Gastrocnemius medialis (tissue), 4 donors: ENCODE measurements at regions not wholly inside any gene's neighbourhood (a gene's known extent, or its start where the extent isn't known, plus 50 kb on each side); places are given as distances from the start of the nearest gene placed in this dataset.

ENCODE experiments used
- ATAC-seq, 2 donors: fragments of 150-250 bp; one replicate each; pipeline ENCODE4 v1.9.1; 2016
- DNase-seq, 2 donors: peaks; one replicate each; pipeline ENCODE4 v3.0.0-alpha.2; 2019
- H3K27ac ChIP-seq, 4 donors: fragments of 200-600 bp; sonication (generic); 1 replicate in 1 of 4; 2 replicates in 3 of 4; pipeline ENCODE4 v1.5.1; 2016 to 2018; ENCODE audit warnings: mild to moderate bottlenecking in 2 of 4, moderate library complexity in 1 of 4
- H3K27me3 ChIP-seq, 3 donors: fragments of 200-600 bp; sonication (generic) in 2 of 3; 1 replicate in 1 of 3; 2 replicates in 2 of 3; pipeline versions ENCODE4 v1.5.1 to v1.6.0; 2016 to 2019; ENCODE audit warnings: mild to moderate bottlenecking in 1 of 3, moderate library complexity in 1 of 3
- H3K36me3 ChIP-seq, 2 donors: fragments of 200-600 bp; sonication (generic) in 1 of 2; one replicate each; pipeline ENCODE4 v1.5.1; 2017 to 2018
- H3K4me1 ChIP-seq, 2 donors: fragments of 200-600 bp; sonication (generic) in 1 of 2; one replicate each; pipeline ENCODE4 v1.5.1; 2016 to 2017; ENCODE audit warnings: mild to moderate bottlenecking in 2 of 2
- H3K4me3 ChIP-seq, 4 donors: fragments of 200-600 bp; sonication (generic) in 3 of 4; 1 replicate in 1 of 4; 2 replicates in 3 of 4; pipeline ENCODE4 v1.5.1; 2016 to 2019; ENCODE audit warnings: mild to moderate bottlenecking in 2 of 4
- H3K9me3 ChIP-seq, 3 donors: fragments of 200-600 bp; sonication (generic) in 2 of 3; 1 replicate in 1 of 3; 2 replicates in 2 of 3; pipeline ENCODE4 v1.5.1; 2016 to 2019
- POLR2A ChIP-seq, 2 donors: fragments of 450-650 bp; IDR thresholded peaks; one replicate each; pipeline ENCODE4 v1.6.1; 2017; ENCODE audit warnings: antibody characterized with exemption in 2 of 2, mild to moderate bottlenecking in 2 of 2, moderate library complexity in 2 of 2
- in situ Hi-C, 4 donors: fragments of 200-750 bp; cut with MboI; loops; one replicate each; pipeline versions ENCODE4 v1.15.0 to v1.8.0; 2017; ENCODE audit warnings: low sequenced_read_pairs in 4 of 4
- intact Hi-C: fragments of 100-400 bp; cut with DNase I; formaldehyde crosslinking; loops from one replicate; pipeline ENCODE4 v1.15.1; 2023; ENCODE audit warnings: low total_unique reads
- TF ChIP-seq, protein P1 (sequence below), 5 experiments: fragments of 450-650 bp in 3 of 5; fragments of 200-600 bp in 2 of 5; sonication (generic) in 2 of 5; IDR thresholded peaks in 4 of 5; conservative IDR thresholded peaks in 1 of 5; 1 replicate in 4 of 5; 2 replicates in 1 of 5; pipeline ENCODE4 v1.5.1; 2016 to 2019; ENCODE audit warnings: antibody characterized with exemption in 5 of 5, mild to moderate bottlenecking in 3 of 5, moderate library complexity in 3 of 5

DNA sequence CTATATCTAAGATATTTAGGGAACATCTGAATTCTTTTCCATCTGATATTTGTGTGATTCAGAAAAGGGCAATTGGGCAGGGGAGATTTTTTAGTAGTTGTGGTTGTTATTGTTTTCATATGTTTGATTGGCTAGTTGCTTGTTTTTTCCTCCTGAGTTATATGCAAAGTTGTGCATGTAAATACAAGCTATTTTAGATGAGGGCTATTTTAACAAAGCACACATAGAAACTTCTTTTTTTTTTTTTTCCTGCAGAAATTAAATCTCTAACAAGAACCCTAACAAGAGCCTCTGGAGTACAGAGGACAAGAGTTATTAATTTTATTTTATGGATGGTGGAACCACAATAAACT lies 559.1 kb downstream of the CETN3 start:
- DNase-seq, result no peak
- no peak overlapping the region for H3K27ac ChIP-seq

DNA sequence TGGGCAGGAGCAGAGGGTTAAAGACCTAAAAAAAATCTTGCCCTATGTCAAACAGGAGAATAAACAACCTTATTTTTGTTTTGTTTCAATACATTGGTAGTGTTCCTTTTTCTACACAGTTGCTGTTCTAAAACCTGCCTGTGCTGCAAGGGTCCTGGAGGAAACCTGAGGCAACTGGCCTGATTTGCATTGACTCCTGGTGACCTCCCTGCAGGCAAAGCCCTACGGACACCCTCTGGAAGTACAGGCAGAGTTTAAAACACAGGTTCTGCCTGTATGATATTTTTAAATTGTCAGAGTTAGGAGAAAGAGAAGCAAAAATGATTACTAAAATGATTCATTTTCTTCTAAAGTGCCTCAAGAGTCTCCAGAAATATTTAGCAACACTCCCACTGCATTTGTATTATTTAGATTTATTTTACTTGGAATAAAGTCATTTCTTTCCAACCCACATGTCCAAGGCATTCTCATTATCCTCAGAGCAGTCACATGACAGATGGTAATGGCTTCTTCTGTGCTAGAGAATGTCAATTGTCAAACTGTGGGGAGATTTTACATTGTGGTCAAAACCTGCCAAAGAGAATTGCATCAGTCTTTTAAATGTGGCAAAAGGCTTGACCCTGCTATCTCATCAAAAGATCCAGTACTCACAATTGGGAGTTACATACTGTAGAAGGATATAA lies 559.6 kb downstream of the CETN3 start:
- H3K36me3 ChIP-seq, result no peaks in the 10 kb centered on the region
- peaks cover 9 to 12% of the 10 kb centered on the region in 2 donors for H3K4me1 ChIP-seq
- in situ Hi-C loops (no loop called here), intact Hi-C loops (no loop called here)
- TF ChIP-seq, protein P1, sequence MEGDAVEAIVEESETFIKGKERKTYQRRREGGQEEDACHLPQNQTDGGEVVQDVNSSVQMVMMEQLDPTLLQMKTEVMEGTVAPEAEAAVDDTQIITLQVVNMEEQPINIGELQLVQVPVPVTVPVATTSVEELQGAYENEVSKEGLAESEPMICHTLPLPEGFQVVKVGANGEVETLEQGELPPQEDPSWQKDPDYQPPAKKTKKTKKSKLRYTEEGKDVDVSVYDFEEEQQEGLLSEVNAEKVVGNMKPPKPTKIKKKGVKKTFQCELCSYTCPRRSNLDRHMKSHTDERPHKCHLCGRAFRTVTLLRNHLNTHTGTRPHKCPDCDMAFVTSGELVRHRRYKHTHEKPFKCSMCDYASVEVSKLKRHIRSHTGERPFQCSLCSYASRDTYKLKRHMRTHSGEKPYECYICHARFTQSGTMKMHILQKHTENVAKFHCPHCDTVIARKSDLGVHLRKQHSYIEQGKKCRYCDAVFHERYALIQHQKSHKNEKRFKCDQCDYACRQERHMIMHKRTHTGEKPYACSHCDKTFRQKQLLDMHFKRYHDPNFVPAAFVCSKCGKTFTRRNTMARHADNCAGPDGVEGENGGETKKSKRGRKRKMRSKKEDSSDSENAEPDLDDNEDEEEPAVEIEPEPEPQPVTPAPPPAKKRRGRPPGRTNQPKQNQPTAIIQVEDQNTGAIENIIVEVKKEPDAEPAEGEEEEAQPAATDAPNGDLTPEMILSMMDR (IDR thresholded peaks at IDR 0.05 in 4 of 5, conservative IDR thresholded peaks at IDR 0.05 in 1 of 5), result no peak
- TF ChIP-seq POLR2A (IDR thresholded peaks at IDR 0.05), result no peak
- H3K4me3 ChIP-seq, result no peak overlapping the region
- DNase-seq, result no peak
- no peaks in the 10 kb centered on the region for H3K9me3 ChIP-seq
- no peak overlapping the region for H3K27ac ChIP-seq
- no peak for ATAC-seq
- H3K27me3 ChIP-seq, result no peaks in the 10 kb centered on the region

More for the DNA sequence above, 559.1 kb downstream of the CETN3 start:
- no peak overlapping the region for H3K4me3 ChIP-seq
- H3K4me1 ChIP-seq, result peaks cover 9 to 12% of the 10 kb centered on the region in 2 donors
- H3K9me3 ChIP-seq, result no peaks in the 10 kb centered on the region
- H3K36me3 ChIP-seq, result no peaks in the 10 kb centered on the region
- intact Hi-C loops, result no loop called here
- no peak for ATAC-seq
- no peak for TF ChIP-seq POLR2A (IDR thresholded peaks at IDR 0.05)
- TF ChIP-seq, protein P1 (IDR thresholded peaks at IDR 0.05 in 4 of 5, conservative IDR thresholded peaks at IDR 0.05 in 1 of 5), result no peak
- in situ Hi-C loops, result no loop called here
- no peaks in the 10 kb centered on the region for H3K27me3 ChIP-seq

DNA sequence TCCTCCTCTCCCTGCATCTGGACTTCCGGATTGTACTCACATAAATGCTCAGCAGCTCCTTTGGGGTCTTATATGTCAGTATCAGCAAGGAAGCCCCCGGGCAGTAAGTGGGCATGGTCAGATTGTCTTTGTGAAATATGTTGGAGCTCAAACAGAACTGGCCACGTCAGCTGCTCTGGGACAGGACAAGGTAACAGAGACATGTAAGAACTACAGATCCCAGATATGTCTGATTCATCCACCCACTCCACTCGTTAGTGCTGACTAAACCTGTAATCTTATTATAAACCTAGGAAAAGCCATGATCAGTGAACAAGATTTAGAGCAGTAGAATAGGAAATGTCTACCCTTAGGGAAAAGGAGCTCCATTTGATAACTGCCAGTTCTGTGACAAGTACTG lies 561.8 kb downstream of the CETN3 start:
- H3K27me3 ChIP-seq, result no peaks in the 10 kb centered on the region
- no peak for DNase-seq
- in situ Hi-C loops (no loop called here), intact Hi-C loops (no loop called here)
- H3K9me3 ChIP-seq, result no peaks in the 10 kb centered on the region
- no peak for ATAC-seq
- TF ChIP-seq POLR2A (IDR thresholded peaks at IDR 0.05), result no peak
- TF ChIP-seq, protein P1 (IDR thresholded peaks at IDR 0.05 in 4 of 5, conservative IDR thresholded peaks at IDR 0.05 in 1 of 5), result no peak
- peaks cover 9 to 18% of the 10 kb centered on the region in 2 donors for H3K4me1 ChIP-seq
- H3K4me3 ChIP-seq, result no peak overlapping the region
- H3K36me3 ChIP-seq, result no peaks in the 10 kb centered on the region
- H3K27ac ChIP-seq, result no peak overlapping the region

DNA sequence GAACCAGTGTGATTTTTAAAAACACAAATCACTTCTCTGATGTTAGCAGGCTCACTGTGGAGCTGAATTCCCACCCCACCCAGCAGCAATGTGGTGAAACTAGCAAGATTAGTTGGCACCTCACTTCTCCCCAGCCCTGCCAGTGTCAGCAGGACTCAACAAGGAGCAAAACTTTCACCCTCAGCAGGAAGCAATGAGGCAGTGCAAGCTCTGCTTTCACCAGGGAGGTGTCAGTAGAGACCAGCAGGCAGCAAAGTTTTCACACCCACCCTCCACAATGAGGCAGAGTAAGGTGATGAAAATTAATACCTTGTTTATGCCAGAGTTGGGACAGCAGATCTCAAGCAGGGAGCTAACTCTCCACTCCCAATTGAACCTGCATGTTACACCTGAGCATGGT lies 565.0 kb downstream of the CETN3 start:
- Histone ChIP-seq H3K27ac (no peak overlapping the region), H3K4me3 (no peak overlapping the region), H3K9me3 (no peaks in the 10 kb centered on the region), H3K27me3 (no peaks in the 10 kb centered on the region), H3K36me3 (no peaks in the 10 kb centered on the region), H3K4me1 (peaks cover 4 to 9% of the 10 kb centered on the region in 2 donors)
- intact Hi-C loops (no loop called here), in situ Hi-C loops (no loop called here)
- ATAC-seq (no peak), DNase-seq (no peak)
- TF ChIP-seq POLR2A (IDR thresholded peaks at IDR 0.05), result no peak
- TF ChIP-seq, protein P1 (IDR thresholded peaks at IDR 0.05 in 4 of 5, conservative IDR thresholded peaks at IDR 0.05 in 1 of 5), result no peak

DNA sequence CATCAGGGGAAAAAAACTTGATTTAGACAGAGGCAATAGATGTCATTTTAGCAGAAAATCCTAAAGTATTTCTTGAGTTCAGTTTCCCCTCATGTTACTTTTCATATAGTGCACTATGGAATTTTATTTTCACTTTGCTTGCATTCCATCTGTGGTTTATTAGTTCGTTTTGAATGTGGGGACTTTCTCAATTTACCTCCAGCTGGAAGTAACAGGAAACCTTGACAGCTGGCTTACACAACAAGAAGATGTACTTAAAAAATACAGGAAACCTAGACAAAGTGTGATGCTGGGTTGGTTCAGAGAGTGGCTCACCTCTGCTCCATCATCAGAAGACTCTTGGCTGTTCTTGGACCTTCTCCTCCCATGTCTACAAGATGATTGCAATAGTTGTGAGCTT lies 567.0 kb downstream of the CETN3 start:
- Histone ChIP-seq H3K27me3 (no peaks in the 10 kb centered on the region), H3K4me3 (no peak overlapping the region), H3K4me1 (peaks cover 0 to 6% of the 10 kb centered on the region in 2 donors), H3K27ac (no peak overlapping the region), H3K36me3 (no peaks in the 10 kb centered on the region), H3K9me3 (no peaks in the 10 kb centered on the region)
- TF ChIP-seq, protein P1 (IDR thresholded peaks at IDR 0.05 in 4 of 5, conservative IDR thresholded peaks at IDR 0.05 in 1 of 5), result no peak
- no peak for TF ChIP-seq POLR2A (IDR thresholded peaks at IDR 0.05)
- ATAC-seq, result no peak
- intact Hi-C loops (no loop called here), in situ Hi-C loops (no loop called here)
- no peak for DNase-seq
